ENCODE measurements at regions not wholly inside any gene's neighbourhood (a gene's known extent, or its start where the extent isn't known, plus 50 kb on each side); places are given as distances from the start of the nearest gene placed in this dataset.

DNA sequence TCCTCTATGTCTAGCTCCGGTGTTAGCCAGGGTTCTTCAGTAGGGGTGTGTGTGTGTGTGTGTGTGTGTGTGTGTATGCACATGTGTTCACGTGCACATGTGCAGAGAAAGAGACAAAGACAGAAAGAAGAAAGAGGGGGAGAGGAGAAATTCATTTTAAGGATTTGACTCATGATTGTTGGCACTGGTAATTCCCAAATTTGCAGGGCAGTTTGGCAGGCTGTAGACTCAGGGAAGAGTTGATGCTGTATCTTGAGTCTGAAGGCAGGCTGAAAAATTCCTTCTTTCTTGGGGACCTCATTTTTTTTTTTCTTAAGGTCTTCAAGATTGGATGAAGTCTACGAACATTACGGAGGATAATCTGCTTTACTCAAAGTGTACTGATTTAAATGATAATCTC is 335.7 kb downstream of the NSG2 start:
- no peak for TF ChIP-seq CTCF (conservative IDR thresholded peaks at IDR 0.05; ENCODE audit: control insufficient read depth, insufficient read depth, low read depth, low read length)
- no peak for DNase-seq (ENCODE audit: low read depth)
- no peak overlapping the region for H3K4me3 ChIP-seq (ENCODE audit: control insufficient read depth, low read depth, low read length)

DNA sequence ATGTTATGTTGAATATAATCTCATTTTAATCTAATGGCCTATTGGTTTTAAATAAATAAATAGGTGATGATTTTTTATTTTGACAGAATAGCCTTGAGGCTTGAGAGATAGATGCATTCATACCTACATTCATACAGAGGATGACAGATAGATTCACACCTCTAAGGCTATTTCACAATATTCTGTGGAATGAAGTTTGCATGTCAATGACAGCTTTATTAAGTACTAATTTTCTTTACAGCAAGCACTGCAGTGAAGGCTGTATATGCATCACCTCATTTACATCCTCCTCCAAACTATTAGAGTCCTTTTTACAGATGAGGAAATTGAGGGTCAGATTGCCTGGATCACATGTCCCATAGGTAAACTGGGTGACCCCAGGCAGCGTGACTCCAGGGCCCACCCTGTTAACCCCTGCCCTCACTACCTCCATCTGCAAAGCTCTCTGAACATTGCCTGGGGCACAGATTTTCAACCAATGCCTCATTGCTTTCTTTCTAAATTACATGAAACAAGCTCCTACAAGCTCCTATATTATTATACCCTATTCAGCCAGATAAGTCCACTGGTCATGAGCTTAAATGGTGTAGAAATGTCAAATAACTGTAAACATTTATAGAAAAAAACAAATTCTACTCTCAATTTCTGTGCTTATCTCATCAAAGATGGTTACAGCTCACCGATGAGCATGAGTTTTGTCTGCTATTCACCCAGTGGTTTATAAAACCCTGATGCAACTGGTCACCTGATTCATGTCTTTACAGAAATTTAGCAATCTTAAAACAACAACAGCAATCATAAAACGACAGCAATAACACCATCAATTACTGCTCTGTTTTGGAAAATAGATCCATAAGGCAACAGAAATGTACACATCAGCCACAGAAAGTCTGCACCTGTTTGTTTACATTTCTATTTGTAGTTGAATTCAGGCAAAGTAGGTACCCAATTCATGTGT is 338.0 kb downstream of the NSG2 start:
- peak; percentile 9 for DNase-seq (ENCODE audit: low read depth)
- no peak overlapping the region for H3K4me3 ChIP-seq (ENCODE audit: control insufficient read depth, low read depth, low read length)
- TF ChIP-seq CTCF (conservative IDR thresholded peaks at IDR 0.05; ENCODE audit: control insufficient read depth, insufficient read depth, low read depth, low read length) = no peak

DNA sequence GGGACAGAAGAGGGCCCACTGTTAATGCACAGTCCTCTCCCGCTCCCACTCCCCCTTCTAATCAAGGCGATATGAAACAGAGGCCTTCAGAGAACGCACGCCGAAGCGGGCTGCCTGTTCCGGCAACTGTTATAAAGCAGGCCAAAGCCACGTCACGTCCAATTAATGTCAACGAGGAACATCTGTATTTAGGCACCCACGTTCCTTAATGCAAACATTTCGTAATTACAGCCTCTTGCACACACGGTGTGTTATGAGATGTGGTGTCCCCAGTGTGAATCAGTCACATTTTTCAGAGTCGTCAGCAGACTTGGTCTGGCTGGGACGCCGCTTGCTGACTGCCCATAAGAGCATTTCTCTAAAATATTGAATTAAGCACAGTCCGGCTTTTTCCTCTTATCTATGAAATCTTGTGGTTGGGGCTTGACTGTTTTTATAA is 339.0 kb downstream of the NSG2 start:
- DNase-seq (ENCODE audit: low read depth) = peak; percentile 79
- no peak for TF ChIP-seq CTCF (conservative IDR thresholded peaks at IDR 0.05; ENCODE audit: control insufficient read depth, insufficient read depth, low read depth, low read length)
- H3K4me3 ChIP-seq (ENCODE audit: control insufficient read depth, low read depth, low read length) = no peak overlapping the region

DNA sequence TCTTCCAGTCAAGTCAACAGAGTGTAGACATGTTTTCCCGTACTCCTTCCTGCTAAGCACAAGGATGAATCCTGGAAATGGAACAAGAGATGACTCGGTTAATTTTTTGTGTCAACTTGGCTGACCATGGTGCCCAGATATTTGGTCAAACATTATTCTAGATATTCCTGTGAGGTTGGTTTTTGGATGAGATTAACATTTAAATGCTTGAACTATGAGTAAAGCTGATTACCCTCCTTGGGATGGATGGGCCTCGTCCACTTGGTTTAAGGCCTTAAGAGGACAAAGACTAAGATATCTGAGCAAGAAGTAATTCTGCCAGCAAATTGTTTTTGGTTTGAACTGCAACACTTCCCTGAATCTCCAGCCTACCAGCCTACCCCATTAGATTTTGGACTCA is 338.1 kb upstream of the MSX2 start:
- no peak overlapping the region for H3K4me3 ChIP-seq (ENCODE audit: control insufficient read depth, low read depth, low read length)
- peak; percentile 14 for DNase-seq (ENCODE audit: low read depth)
- TF ChIP-seq CTCF (conservative IDR thresholded peaks at IDR 0.05; ENCODE audit: control insufficient read depth, insufficient read depth, low read depth, low read length) = no peak

DNA sequence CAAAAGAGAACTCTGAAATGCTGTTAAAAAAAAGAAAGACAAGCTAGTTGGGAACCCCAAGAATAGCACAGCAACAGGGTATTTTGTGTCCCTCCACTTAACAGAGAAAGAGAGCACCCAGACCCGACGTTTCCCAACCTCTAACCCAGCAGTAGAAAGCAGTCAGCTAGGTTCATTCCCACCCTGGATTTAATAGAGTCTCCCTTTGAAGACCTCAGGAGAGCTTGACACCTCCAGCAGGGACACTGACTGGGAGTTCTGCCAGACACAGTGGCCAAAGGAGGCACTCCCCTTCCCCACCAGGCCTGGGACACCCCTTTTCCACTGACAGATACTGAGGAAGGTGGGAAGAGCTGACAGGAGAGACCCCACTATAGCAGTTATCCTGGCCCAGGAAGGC is 337.5 kb upstream of the MSX2 start:
- H3K4me3 ChIP-seq (ENCODE audit: control insufficient read depth, low read depth, low read length) = no peak overlapping the region
- no peak for DNase-seq (ENCODE audit: low read depth)
- TF ChIP-seq CTCF (conservative IDR thresholded peaks at IDR 0.05; ENCODE audit: control insufficient read depth, insufficient read depth, low read depth, low read length) = no peak

GRCh38 chr5:174387448-174387847 is 336.9 kb upstream of the MSX2 start:
- TF ChIP-seq CTCF (conservative IDR thresholded peaks at IDR 0.05; ENCODE audit: control insufficient read depth, insufficient read depth, low read depth, low read length) = no peak

More at GRCh38 chr5:174387448-174387847, 336.9 kb upstream of the MSX2 start:
- H3K4me3 ChIP-seq (ENCODE audit: control insufficient read depth, low read depth, low read length) = no peak overlapping the region
- no peak for DNase-seq (ENCODE audit: low read depth)

Data from fibroblast of mammary gland (primary cell).